GM12878 (cell line): ENCODE measurements at regions not wholly inside any gene's neighbourhood (a gene's known extent, or its start where the extent isn't known, plus 50 kb on each side); places are given as distances from the start of the nearest gene placed in this dataset.

Source experiments
- ATAC-seq: fragments of 200-7000 bp; cut with Tn5 transposase; 3 replicates; pipeline ENCODE4 v1.9.1; 2020; ENCODE audit warnings: mild to moderate bottlenecking, moderate library complexity
- BruUV-seq: library from RNA; stranded (reverse); fragments of 400-500 nt; replicated peaks from 2 replicates; lab custom pipeline; 2021; lab: Mats Ljungman, UMichigan
- CTCF ChIA-PET: fragments of 300-600 bp; sonication (Branson Sonifier 250); formaldehyde crosslinking; extraction: SDS; loops from one replicate; lab custom pipeline; 2021; ENCODE audit warnings: inconsistent platforms; lab: Yijun Ruan, JAX
- POLR2A ChIA-PET: fragments of 350-600 bp; formaldehyde crosslinking; extraction: SDS; loops from one replicate; lab custom pipeline; 2021; ENCODE audit warnings: inconsistent platforms; lab: Charles Lee
- RAD21 ChIA-PET: fragments of 300-600 bp; sonication (Branson Sonifier 250); formaldehyde crosslinking; loops from one replicate; lab custom pipeline; 2023; ENCODE audit warnings: antibody characterized with exemption; ENCODE audit not compliant: unreplicated experiment; lab: Charles Lee
- SMC1A ChIA-PET: fragments of 300-600 bp; sonication (Branson Sonifier 250); formaldehyde crosslinking; loops from one replicate; lab custom pipeline; 2023; ENCODE audit not compliant: unreplicated experiment, uncharacterized antibody; lab: Charles Lee
- DNase-seq: peaks from one replicate; pipeline ENCODE4 v3.0.0-alpha.2; 2011; ENCODE audit warnings: low read depth, low spot score
- FAIRE-seq: peaks from 3 replicates; lab custom pipeline; 2011; peaks lifted over from hg19 to GRCh38; lab: Jason Lieb, UNC
- H2AFZ ChIP-seq: 2 replicates; pipeline ENCODE4 v1.6.0; 2011; ENCODE audit warnings: low read depth, low read length, control low read depth; ENCODE audit not compliant: control insufficient read depth
- H3K27ac ChIP-seq: 2 replicates; pipeline ENCODE4 v1.5.1; 2011; ENCODE audit warnings: control low read depth; ENCODE audit not compliant: control insufficient read depth, insufficient read depth
- H3K27me3 ChIP-seq, 2 experiments: replicated peaks in 1 of 2; 2 replicates each; pipeline versions ENCODE4 v1.6.0 to v1.6.1; 2011; ENCODE audit warnings: low read length in 1 of 2; ENCODE audit not compliant: control insufficient read depth in 2 of 2, insufficient read depth in 2 of 2
- H3K36me3 ChIP-seq, 2 experiments: 2 replicates each; pipeline ENCODE4 v1.5.1; 2011; ENCODE audit warnings: low read length in 1 of 2; ENCODE audit not compliant: control insufficient read depth in 2 of 2, insufficient read depth in 2 of 2
- H3K4me1 ChIP-seq: 2 replicates; pipeline ENCODE4 v1.6.1; 2011; ENCODE audit warnings: mild to moderate bottlenecking, low read length, moderate library complexity, mixed read lengths; ENCODE audit not compliant: control insufficient read depth, insufficient read depth
- H3K4me2 ChIP-seq: 2 replicates; pipeline ENCODE4 v1.6.0; 2011; ENCODE audit warnings: control low read depth; ENCODE audit not compliant: control insufficient read depth, insufficient read depth
- H3K4me3 ChIP-seq: fragments of 200-600 bp; sonication (generic); 2 replicates; pipeline ENCODE4 v1.5.1; 2016
- H3K79me2 ChIP-seq: 2 replicates; pipeline ENCODE4 v1.6.0; 2011; ENCODE audit warnings: low read length; ENCODE audit not compliant: control insufficient read depth, insufficient read depth
- H3K9ac ChIP-seq: 2 replicates; pipeline ENCODE4 v1.8.0; 2011; ENCODE audit warnings: low read length, control low read depth, mixed read lengths; ENCODE audit not compliant: control insufficient read depth, insufficient read depth
- H3K9me3 ChIP-seq: replicated peaks from 3 replicates; pipeline ENCODE4 v1.5.1; 2011; ENCODE audit warnings: mild to moderate bottlenecking, low read length; ENCODE audit not compliant: control insufficient read depth, insufficient read depth
- H4K20me1 ChIP-seq: 2 replicates; pipeline ENCODE4 v1.6.0; 2011; ENCODE audit not compliant: control insufficient read depth, insufficient read depth
- BMI1 ChIP-seq: fragments of 450-650 bp; IDR thresholded peaks from 2 replicates; pipeline ENCODE4 v1.6.1; 2016; ENCODE audit warnings: mild to moderate bottlenecking, moderate library complexity, borderline replicate concordance
- CEBPB ChIP-seq, 2 experiments: fragments of 150-350 bp in 1 of 2; IDR thresholded peaks; 2 replicates each; pipeline ENCODE4 v1.6.1; 2012 to 2014; ENCODE audit warnings: low read depth in 2 of 2, low read length in 2 of 2, borderline replicate concordance in 1 of 2, inconsistent platforms in 1 of 2
- CHD1 ChIP-seq: IDR thresholded peaks from 2 replicates; pipeline ENCODE4 v1.6.1; 2012; ENCODE audit warnings: low read depth, low read length, improper control_type of control experiment
- CHD2 ChIP-seq: IDR thresholded peaks from 2 replicates; pipeline ENCODE4 v1.6.1; 2011; ENCODE audit warnings: low read depth, low read length, improper control_type of control experiment, borderline replicate concordance
- CREM ChIP-seq: IDR thresholded peaks from 2 replicates; pipeline ENCODE4 v1.6.1; 2014; ENCODE audit warnings: antibody characterized with exemption, low read depth
- HCFC1 ChIP-seq: fragments of 150-350 bp; IDR thresholded peaks from 2 replicates; pipeline ENCODE4 v1.6.1; 2014; ENCODE audit warnings: low read length
- MAX ChIP-seq: IDR thresholded peaks from 2 replicates; pipeline ENCODE4 v1.6.1; 2012; ENCODE audit warnings: low read depth, low read length, improper control_type of control experiment
- NBN ChIP-seq: fragments of 450-650 bp; IDR thresholded peaks from 2 replicates; pipeline ENCODE4 v1.6.1; 2016
- NFYA ChIP-seq: IDR thresholded peaks from 2 replicates; pipeline ENCODE4 v1.6.1; 2011; ENCODE audit warnings: low read depth, mild to moderate bottlenecking, low read length, improper control_type of control experiment, borderline replicate concordance
- SMAD1 ChIP-seq: fragments of 450-650 bp; IDR thresholded peaks from 2 replicates; pipeline ENCODE4 v1.6.1; 2018; ENCODE audit warnings: mild to moderate bottlenecking, low read depth; ENCODE audit not compliant: partially characterized antibody
- WGBS: methylation state at CpG from one replicate; pipeline ENCODE4 v1.1.6; 2016; ENCODE audit warnings: low lambda C conversion rate; ENCODE audit not compliant: insufficient replicate concordance, insufficient coverage; ENCODE audit errors: missing lambda C conversion rate; 5-methylcytosine and 5-hydroxymethylcytosine counted together
- in situ Hi-C: fragments of 300-500 bp; cut with MboI; formaldehyde crosslinking; loops from 9 replicates; pipeline ENCODE4 v1.14.3; 2018; ENCODE audit warnings: mixed read lengths
- intact Hi-C: fragments of 100-400 bp; cut with micrococcal nuclease; formaldehyde crosslinking; loops from one replicate; pipeline ENCODE4 v1.14.2; 2022; ENCODE audit not compliant: unreplicated experiment
- TF ChIP-seq, protein P1 (sequence below): fragments of 450-650 bp; IDR thresholded peaks from 2 replicates; pipeline ENCODE4 v1.6.1; 2017; ENCODE audit warnings: low read depth, mild to moderate bottlenecking, moderate library complexity

DNA sequence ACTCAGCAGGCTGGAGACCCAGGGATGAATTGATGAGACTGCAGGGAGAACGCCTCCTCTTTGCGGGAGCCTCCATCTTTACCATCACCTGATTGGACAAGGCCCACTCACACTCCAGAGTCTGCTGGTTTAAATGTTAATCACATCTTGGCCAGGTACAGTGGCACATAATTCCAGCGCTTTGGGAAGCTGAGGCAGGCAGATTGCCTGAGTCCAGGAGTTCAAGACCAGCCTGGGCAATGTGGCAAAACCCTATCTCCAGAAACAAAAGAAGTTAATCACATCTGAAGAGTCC, 121.8 kb upstream of the C1orf174 start:
- H3K9ac ChIP-seq: no peak overlapping the region
- H3K9me3 ChIP-seq: no peaks in the 10 kb centered on the region; the same call in 2 of the 3 replicates
- no peak for ATAC-seq
- no peak overlapping the region for H3K4me2 ChIP-seq
- 54% methylated on average over 3 of the region's 3 CpGs for WGBS
- H3K27ac ChIP-seq: no peak overlapping the region
- SMC1A ChIA-PET: no interaction called here
- intact Hi-C loops: no loop called here
- H4K20me1 ChIP-seq: no peaks in the 10 kb centered on the region
- no peaks in the 10 kb centered on the region for H3K36me3 ChIP-seq
- H2AFZ ChIP-seq: no peak overlapping the region
- in situ Hi-C loops: no loop called here
- H3K4me1 ChIP-seq: peaks cover 2% of the 10 kb centered on the region
- POLR2A ChIA-PET: no interaction called here
- CTCF ChIA-PET: no interaction called here
- no TSS peak for BruUV-seq
- H3K79me2 ChIP-seq: no peaks in the 10 kb centered on the region
- RAD21 ChIA-PET: no interaction called here
- no peak for FAIRE-seq
- no peak overlapping the region for H3K4me3 ChIP-seq
- H3K27me3 ChIP-seq: no peaks in the 10 kb centered on the region
- no peak for DNase-seq
- TF ChIP-seq SMAD1: no peak
- no peak for TF ChIP-seq CHD2
- TF ChIP-seq NBN: no peak
- no peak for TF ChIP-seq BMI1
- no peak for TF ChIP-seq NFYA
- no peak for TF ChIP-seq CEBPB (IDR thresholded peaks at IDR 0.05; ENCODE audit: borderline replicate concordance in 1 of 2, low read depth in 2 of 2, low read length in 2 of 2)
- TF ChIP-seq CHD1: no peak
- no peak for TF ChIP-seq CREM
- TF ChIP-seq HCFC1: no peak
- no peak for TF ChIP-seq MAX
- TF ChIP-seq, protein P1, sequence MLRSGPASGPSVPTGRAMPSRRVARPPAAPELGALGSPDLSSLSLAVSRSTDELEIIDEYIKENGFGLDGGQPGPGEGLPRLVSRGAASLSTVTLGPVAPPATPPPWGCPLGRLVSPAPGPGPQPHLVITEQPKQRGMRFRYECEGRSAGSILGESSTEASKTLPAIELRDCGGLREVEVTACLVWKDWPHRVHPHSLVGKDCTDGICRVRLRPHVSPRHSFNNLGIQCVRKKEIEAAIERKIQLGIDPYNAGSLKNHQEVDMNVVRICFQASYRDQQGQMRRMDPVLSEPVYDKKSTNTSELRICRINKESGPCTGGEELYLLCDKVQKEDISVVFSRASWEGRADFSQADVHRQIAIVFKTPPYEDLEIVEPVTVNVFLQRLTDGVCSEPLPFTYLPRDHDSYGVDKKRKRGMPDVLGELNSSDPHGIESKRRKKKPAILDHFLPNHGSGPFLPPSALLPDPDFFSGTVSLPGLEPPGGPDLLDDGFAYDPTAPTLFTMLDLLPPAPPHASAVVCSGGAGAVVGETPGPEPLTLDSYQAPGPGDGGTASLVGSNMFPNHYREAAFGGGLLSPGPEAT: no peak
- TF ChIP-seq, all 136 proteins: peak for 0
